Neutrophil (primary cell): ENCODE measurements at regions not wholly inside any gene's neighbourhood (a gene's known extent, or its start where the extent isn't known, plus 50 kb on each side); places are given as distances from the start of the nearest gene placed in this dataset.
"Not testable (repeated sequence)": the region's sequence is repeated elsewhere in the genome, so short reads cannot be mapped to it uniquely, and the experiment has no call there.

Experiments
- H3K27ac ChIP-seq: fragments of 200-600 bp; sonication (generic); 2 replicates; pipeline ENCODE4 v1.5.1; 2016; ENCODE audit warnings: mild to moderate bottlenecking, moderate library complexity
- H3K27me3 ChIP-seq: fragments of 200-600 bp; sonication (generic); 2 replicates; pipeline ENCODE4 v1.6.0; 2016; ENCODE audit warnings: mild to moderate bottlenecking
- H3K36me3 ChIP-seq: fragments of 200-600 bp; sonication (generic); 2 replicates; pipeline ENCODE4 v1.5.1; 2017
- H3K4me1 ChIP-seq, 2 experiments: fragments of 200-600 bp in 1 of 2; sonication (generic) in 1 of 2; 1 replicate in 1 of 2; 2 replicates in 1 of 2; pipeline versions ENCODE4 v1.5.1 to v1.6.1; 2013 to 2016; ENCODE audit warnings: low read depth in 1 of 2, low read length in 1 of 2, mild to moderate bottlenecking in 1 of 2, moderate library complexity in 1 of 2; ENCODE audit not compliant: control insufficient read depth in 1 of 2, insufficient read depth in 1 of 2
- H3K4me3 ChIP-seq, 2 experiments: fragments of 200-600 bp in 1 of 2; sonication (generic) in 1 of 2; 1 replicate in 1 of 2; 2 replicates in 1 of 2; pipeline ENCODE4 v1.5.1; 2013 to 2016; ENCODE audit warnings: low read depth in 1 of 2, low read length in 1 of 2, mild to moderate bottlenecking in 1 of 2, moderate library complexity in 1 of 2
- H3K9me3 ChIP-seq: fragments of 200-600 bp; sonication (generic); 2 replicates; pipeline ENCODE4 v1.5.1; 2016
- CTCF ChIP-seq: fragments of 200-600 bp; sonication (generic); IDR thresholded peaks from 2 replicates; pipeline ENCODE4 v1.5.1; 2016; ENCODE audit warnings: antibody characterized with exemption

- Histone ChIP-seq H3K27ac (no peak overlapping the region), H3K4me1 (no peaks in the 10 kb centered on the region), H3K9me3 (no peaks in the 10 kb centered on the region), H3K36me3 (no peaks in the 10 kb centered on the region), H3K27me3 (no peaks in the 10 kb centered on the region), H3K4me3 (no peak overlapping the region)
- TF ChIP-seq CTCF, result no peak
Measured at GRCh38 chr11:21650961-21651360, 541.9 kb upstream of the ANO5 start.

GRCh38 chr11:21653951-21654421 lies 538.9 kb upstream of the ANO5 start:
- H3K4me1 ChIP-seq, result no peaks in the 10 kb centered on the region

GRCh38 chr11:21656065-21656464 lies 536.8 kb upstream of the ANO5 start:
- H3K9me3 ChIP-seq, result no peaks in the 10 kb centered on the region
- no peak overlapping the region for H3K27ac ChIP-seq
- H3K27me3 ChIP-seq, result no peaks in the 10 kb centered on the region
- no peak overlapping the region for H3K4me3 ChIP-seq
- no peaks in the 10 kb centered on the region for H3K4me1 ChIP-seq
- no peaks in the 10 kb centered on the region for H3K36me3 ChIP-seq
- no peak for TF ChIP-seq CTCF

More at GRCh38 chr11:21653951-21654421, 538.9 kb upstream of the ANO5 start:
- Histone ChIP-seq H3K27ac (no peak overlapping the region), H3K36me3 (no peaks in the 10 kb centered on the region), H3K9me3 (no peaks in the 10 kb centered on the region), H3K27me3 (no peaks in the 10 kb centered on the region), H3K4me3 (no peak overlapping the region)
- no peak for TF ChIP-seq CTCF

GRCh38 chr11:21658654-21659193 lies 534.2 kb upstream of the ANO5 start:
- H3K9me3 ChIP-seq, result no peaks in the 10 kb centered on the region
- TF ChIP-seq CTCF, result no peak
- H3K36me3 ChIP-seq, result no peaks in the 10 kb centered on the region
- no peak overlapping the region for H3K27ac ChIP-seq
- H3K4me1 ChIP-seq, result no peaks in the 10 kb centered on the region
- no peaks in the 10 kb centered on the region for H3K27me3 ChIP-seq
- no peak overlapping the region for H3K4me3 ChIP-seq

GRCh38 chr11:21659377-21659776 lies 533.5 kb upstream of the ANO5 start:
- not testable (repeated sequence) for H3K4me3 ChIP-seq, H3K36me3 ChIP-seq, H3K9me3 ChIP-seq, H3K27ac ChIP-seq, H3K4me1 ChIP-seq, H3K27me3 ChIP-seq

GRCh38 chr11:21659961-21660360 lies 532.9 kb upstream of the ANO5 start:
- no peak for TF ChIP-seq CTCF
- Histone ChIP-seq H3K36me3 (no peaks in the 10 kb centered on the region), H3K9me3 (no peaks in the 10 kb centered on the region), H3K27me3 (no peaks in the 10 kb centered on the region), H3K4me1 (no peaks in the 10 kb centered on the region), H3K27ac (no peak overlapping the region), H3K4me3 (no peak overlapping the region)
